IgD-negative memory B cell (primary cell): ENCODE measurements at regions not wholly inside any gene's neighbourhood (a gene's known extent, or its start where the extent isn't known, plus 50 kb on each side); places are given as distances from the start of the nearest gene placed in this dataset.

ENCODE experiments used
- H3K27ac Mint-ChIP-seq, 3 donors: one replicate each; pipeline ENCODE4 v1.8.0; 2020 to 2022; ENCODE audit warnings: mild to moderate bottlenecking in 3 of 3, mixed read lengths in 3 of 3, moderate library complexity in 1 of 3
- H3K27me3 Mint-ChIP-seq: one replicate; pipeline ENCODE4 v1.8.0; 2021; ENCODE audit warnings: mixed read lengths
- H3K36me3 Mint-ChIP-seq: one replicate; pipeline ENCODE4 v1.8.0; 2020; ENCODE audit warnings: mild to moderate bottlenecking, mixed read lengths
- H3K4me1 Mint-ChIP-seq, 3 donors: one replicate each; pipeline ENCODE4 v1.8.0; 2020 to 2022; ENCODE audit warnings: mixed read lengths in 3 of 3, mild to moderate bottlenecking in 1 of 3
- H3K4me3 Mint-ChIP-seq, 4 donors: one replicate each; pipeline ENCODE4 v1.8.0; 2020 to 2022; ENCODE audit warnings: mild to moderate bottlenecking in 4 of 4, mixed read lengths in 4 of 4, moderate library complexity in 3 of 4
- H3K9me3 Mint-ChIP-seq, 3 donors: one replicate each; pipeline ENCODE4 v1.8.0; 2020 to 2021; ENCODE audit warnings: mixed read lengths in 3 of 3, mild to moderate bottlenecking in 1 of 3

- Mint-ChIP-seq H3K27ac (no peak overlapping the region), H3K4me3 (no peak overlapping the region), H3K27me3 (no peaks in the 10 kb centered on the region), H3K36me3 (no peaks in the 10 kb centered on the region), H3K9me3 (no peaks in the 10 kb centered on the region), H3K4me1 (peaks cover 0 to 3% (median 2%) of the 10 kb centered on the region in 3 donors)
These were observed 128.5 kb upstream of the HNRNPU start for GRCh38 chr1:244992833-244993232.

GRCh38 chr1:244989813-244990212 lies 125.5 kb upstream of the HNRNPU start:
- Mint-ChIP-seq H3K27me3 (no peaks in the 10 kb centered on the region), H3K4me3 (no peak overlapping the region), H3K27ac (no peak overlapping the region), H3K4me1 (peaks cover 1 to 7% (median 4%) of the 10 kb centered on the region in 3 donors), H3K9me3 (no peaks in the 10 kb centered on the region), H3K36me3 (no peaks in the 10 kb centered on the region)

GRCh38 chr1:244988521-244988920 lies 124.2 kb upstream of the HNRNPU start:
- Mint-ChIP-seq H3K4me3 (no peak overlapping the region), H3K36me3 (no peaks in the 10 kb centered on the region), H3K9me3 (no peaks in the 10 kb centered on the region), H3K27me3 (no peaks in the 10 kb centered on the region), H3K27ac (no peak overlapping the region), H3K4me1 (peaks cover 1 to 7% (median 4%) of the 10 kb centered on the region in 3 donors)

- no peaks in the 10 kb centered on the region for H3K9me3 Mint-ChIP-seq
- H3K4me3 Mint-ChIP-seq: no peak overlapping the region
- H3K36me3 Mint-ChIP-seq: peaks cover 6% of the 10 kb centered on the region
- H3K27me3 Mint-ChIP-seq: no peaks in the 10 kb centered on the region
- no peaks in the 10 kb centered on the region for H3K4me1 Mint-ChIP-seq
- no peak overlapping the region for H3K27ac Mint-ChIP-seq
These were observed 116.3 kb upstream of the HNRNPU start for GRCh38 chr1:244980605-244981004.

- peaks cover 2% of the 10 kb centered on the region for H3K36me3 Mint-ChIP-seq
- no peaks in the 10 kb centered on the region for H3K27me3 Mint-ChIP-seq
- H3K9me3 Mint-ChIP-seq: no peaks in the 10 kb centered on the region
- peaks cover 5 to 9% (median 8%) of the 10 kb centered on the region in 3 donors for H3K4me1 Mint-ChIP-seq
- H3K27ac Mint-ChIP-seq: peak overlapping the region in 1 of 3 donors; percentile 19
- H3K4me3 Mint-ChIP-seq: no peak overlapping the region
These were observed 110.2 kb upstream of the HNRNPU start for GRCh38 chr1:244974550-244974949.

- H3K36me3 Mint-ChIP-seq: peaks cover 2% of the 10 kb centered on the region
- H3K9me3 Mint-ChIP-seq: no peaks in the 10 kb centered on the region
- no peaks in the 10 kb centered on the region for H3K27me3 Mint-ChIP-seq
- peak overlapping the region in 1 of 3 donors; percentile 19 for H3K27ac Mint-ChIP-seq
- H3K4me3 Mint-ChIP-seq: no peak overlapping the region
- peaks cover 7 to 12% (median 9%) of the 10 kb centered on the region in 3 donors for H3K4me1 Mint-ChIP-seq
These were observed 109.8 kb upstream of the HNRNPU start for GRCh38 chr1:244974106-244974505.

- H3K9me3 Mint-ChIP-seq: no peaks in the 10 kb centered on the region
- peaks cover 2% of the 10 kb centered on the region for H3K36me3 Mint-ChIP-seq
- peak overlapping the region; percentile 97 to 100 (median 97) for H3K27ac Mint-ChIP-seq
- H3K4me3 Mint-ChIP-seq: peak overlapping the region; percentile 91 to 98 (median 96)
- H3K27me3 Mint-ChIP-seq: no peaks in the 10 kb centered on the region
- peaks cover 7 to 12% (median 9%) of the 10 kb centered on the region in 3 donors for H3K4me1 Mint-ChIP-seq
These were observed 107.3 kb upstream of the HNRNPU start for GRCh38 chr1:244971552-244972216.

- Mint-ChIP-seq H3K9me3 (no peaks in the 10 kb centered on the region), H3K36me3 (peaks cover under 1% of the 10 kb centered on the region), H3K4me1 (peaks cover 7 to 12% (median 9%) of the 10 kb centered on the region in 3 donors), H3K27me3 (no peaks in the 10 kb centered on the region), H3K27ac (peak overlapping the region; percentile 97 to 100 (median 97)), H3K4me3 (peak overlapping the region; percentile 91 to 98 (median 96))
These were observed 106.6 kb upstream of the HNRNPU start for GRCh38 chr1:244970744-244971551.

- H3K4me1 Mint-ChIP-seq: peaks cover 7 to 12% (median 9%) of the 10 kb centered on the region in 3 donors
- H3K27ac Mint-ChIP-seq: peak overlapping the region; percentile 97 to 100 (median 97)
- no peaks in the 10 kb centered on the region for H3K27me3 Mint-ChIP-seq
- H3K4me3 Mint-ChIP-seq: peak overlapping the region; percentile 91 to 98 (median 96)
- no peaks in the 10 kb centered on the region for H3K9me3 Mint-ChIP-seq
- no peaks in the 10 kb centered on the region for H3K36me3 Mint-ChIP-seq
These were observed 105.9 kb upstream of the HNRNPU start for GRCh38 chr1:244970236-244970743.

- Mint-ChIP-seq H3K4me1 (peaks cover 7 to 12% (median 9%) of the 10 kb centered on the region in 3 donors), H3K27ac (peak overlapping the region; percentile 97 to 99 (median 97)), H3K4me3 (peak overlapping the region; percentile 91 to 97 (median 96)), H3K27me3 (no peaks in the 10 kb centered on the region), H3K9me3 (no peaks in the 10 kb centered on the region), H3K36me3 (no peaks in the 10 kb centered on the region)
These were observed 105.3 kb upstream of the HNRNPU start for GRCh38 chr1:244969355-244970235.

GRCh38 chr1:244968881-244969280 lies 104.5 kb upstream of the HNRNPU start:
- no peaks in the 10 kb centered on the region for H3K9me3 Mint-ChIP-seq
- H3K4me3 Mint-ChIP-seq: peak overlapping the region in 2 of 4 donors; percentile 63 to 91
- no peaks in the 10 kb centered on the region for H3K27me3 Mint-ChIP-seq
- H3K27ac Mint-ChIP-seq: peak overlapping the region; percentile 97 to 99 (median 97)
- peaks cover 9 to 12% (median 9%) of the 10 kb centered on the region in 3 donors for H3K4me1 Mint-ChIP-seq
- no peaks in the 10 kb centered on the region for H3K36me3 Mint-ChIP-seq

- Mint-ChIP-seq H3K9me3 (no peaks in the 10 kb centered on the region), H3K4me3 (peak overlapping the region in 2 of 4 donors; percentile 54 to 63), H3K27ac (peak overlapping the region; percentile 29 to 97 (median 71)), H3K4me1 (peaks cover 7 to 12% (median 10%) of the 10 kb centered on the region in 3 donors), H3K27me3 (no peaks in the 10 kb centered on the region), H3K36me3 (no peaks in the 10 kb centered on the region)
These were observed 104.1 kb upstream of the HNRNPU start for GRCh38 chr1:244968471-244968871.

- H3K36me3 Mint-ChIP-seq: no peaks in the 10 kb centered on the region
- no peaks in the 10 kb centered on the region for H3K9me3 Mint-ChIP-seq
- H3K27me3 Mint-ChIP-seq: no peaks in the 10 kb centered on the region
- peaks cover 4 to 10% (median 8%) of the 10 kb centered on the region in 3 donors for H3K4me1 Mint-ChIP-seq
- H3K4me3 Mint-ChIP-seq: peak overlapping the region in 1 of 4 donors; percentile 66
- H3K27ac Mint-ChIP-seq: peak overlapping the region in 2 of 3 donors; percentile 19 to 71
These were observed 102.8 kb upstream of the HNRNPU start for GRCh38 chr1:244967159-244967558.

- H3K4me1 Mint-ChIP-seq: peaks cover 0 to 5% (median 4%) of the 10 kb centered on the region in 3 donors
- H3K4me3 Mint-ChIP-seq: no peak overlapping the region
- H3K9me3 Mint-ChIP-seq: no peaks in the 10 kb centered on the region
- no peak overlapping the region for H3K27ac Mint-ChIP-seq
- H3K27me3 Mint-ChIP-seq: no peaks in the 10 kb centered on the region
- no peaks in the 10 kb centered on the region for H3K36me3 Mint-ChIP-seq
These were observed 101.1 kb upstream of the HNRNPU start for GRCh38 chr1:244965185-244966030.
